ENCODE measurements at regions not wholly inside any gene's neighbourhood (a gene's known extent, or its start where the extent isn't known, plus 50 kb on each side); places are given as distances from the start of the nearest gene placed in this dataset.
"Not testable (repeated sequence)": the region's sequence is repeated elsewhere in the genome, so short reads cannot be mapped to it uniquely, and the experiment has no call there.

GRCh38 chr15:38635170-38635569, 70.6 kb upstream of the RASGRP1 start:
- Mint-ChIP-seq H3K4me3 (no peak overlapping the region), H3K27ac (no peak overlapping the region), H3K4me1 (peaks cover 19% of the 10 kb centered on the region), H3K36me3 (ENCODE audit: low read depth) (no peaks in the 10 kb centered on the region), H3K27me3 (no peaks in the 10 kb centered on the region), H3K9me3 (no peaks in the 10 kb centered on the region)
- ATAC-seq (replicated peaks): no peak

- Mint-ChIP-seq H3K4me1 (peaks cover 10% of the 10 kb centered on the region), H3K27ac (no peak overlapping the region), H3K27me3 (no peaks in the 10 kb centered on the region), H3K36me3 (ENCODE audit: low read depth) (no peaks in the 10 kb centered on the region), H3K4me3 (no peak overlapping the region), H3K9me3 (no peaks in the 10 kb centered on the region)
- ATAC-seq (replicated peaks): no peak
Observed at GRCh38 chr15:38636597-38636996, 72.0 kb upstream of the RASGRP1 start.

GRCh38 chr15:38638126-38638525, 73.5 kb upstream of the RASGRP1 start:
- no peak for ATAC-seq (replicated peaks)
- Mint-ChIP-seq H3K27me3 (no peaks in the 10 kb centered on the region), H3K36me3 (ENCODE audit: low read depth) (no peaks in the 10 kb centered on the region), H3K9me3 (no peaks in the 10 kb centered on the region), H3K27ac (no peak overlapping the region), H3K4me1 (peaks cover 4% of the 10 kb centered on the region), H3K4me3 (no peak overlapping the region)

- no peak overlapping the region for H3K27ac Mint-ChIP-seq
- H3K9me3 Mint-ChIP-seq: no peaks in the 10 kb centered on the region
- no peaks in the 10 kb centered on the region for H3K27me3 Mint-ChIP-seq
- no peaks in the 10 kb centered on the region for H3K36me3 Mint-ChIP-seq (ENCODE audit: low read depth)
- no peak for ATAC-seq (replicated peaks)
- no peak overlapping the region for H3K4me3 Mint-ChIP-seq
- H3K4me1 Mint-ChIP-seq: peaks cover 4% of the 10 kb centered on the region
Observed at GRCh38 chr15:38638811-38639210, 74.2 kb upstream of the RASGRP1 start.

GRCh38 chr15:38642689-38643270, 78.2 kb upstream of the RASGRP1 start:
- Mint-ChIP-seq H3K9me3 (no peaks in the 10 kb centered on the region), H3K4me1 (peaks cover 10% of the 10 kb centered on the region), H3K27me3 (no peaks in the 10 kb centered on the region), H3K4me3 (no peak overlapping the region), H3K27ac (no peak overlapping the region), H3K36me3 (ENCODE audit: low read depth) (no peaks in the 10 kb centered on the region)
- ATAC-seq (replicated peaks): no peak

GRCh38 chr15:38644353-38644752, 79.7 kb upstream of the RASGRP1 start:
- H3K36me3 Mint-ChIP-seq (ENCODE audit: low read depth); H3K27ac Mint-ChIP-seq; H3K9me3 Mint-ChIP-seq; H3K4me1 Mint-ChIP-seq; H3K4me3 Mint-ChIP-seq; ATAC-seq (replicated peaks); H3K27me3 Mint-ChIP-seq: not testable (repeated sequence)

- Mint-ChIP-seq H3K36me3 (ENCODE audit: low read depth) (no peaks in the 10 kb centered on the region), H3K4me1 (peaks cover 26% of the 10 kb centered on the region), H3K4me3 (peak overlapping the region; percentile 2), H3K27me3 (no peaks in the 10 kb centered on the region), H3K27ac (peak overlapping the region; percentile 48), H3K9me3 (peaks cover 5% of the 10 kb centered on the region)
- peak; percentile 26 for ATAC-seq (replicated peaks)
Observed at GRCh38 chr15:38646716-38647115, 82.1 kb upstream of the RASGRP1 start.

GRCh38 chr15:38647683-38648082, 83.1 kb upstream of the RASGRP1 start:
- H3K36me3 Mint-ChIP-seq (ENCODE audit: low read depth): no peaks in the 10 kb centered on the region
- H3K4me3 Mint-ChIP-seq: no peak overlapping the region
- no peaks in the 10 kb centered on the region for H3K27me3 Mint-ChIP-seq
- H3K9me3 Mint-ChIP-seq: peaks cover 5% of the 10 kb centered on the region
- ATAC-seq (replicated peaks): no peak
- H3K27ac Mint-ChIP-seq: no peak overlapping the region
- peaks cover 36% of the 10 kb centered on the region for H3K4me1 Mint-ChIP-seq

- ATAC-seq (replicated peaks): no peak
- Mint-ChIP-seq H3K9me3 (peaks cover 5% of the 10 kb centered on the region), H3K4me3 (no peak overlapping the region), H3K36me3 (ENCODE audit: low read depth) (no peaks in the 10 kb centered on the region), H3K27ac (no peak overlapping the region), H3K27me3 (no peaks in the 10 kb centered on the region), H3K4me1 (peaks cover 42% of the 10 kb centered on the region)
Observed at GRCh38 chr15:38648121-38648843, 83.7 kb upstream of the RASGRP1 start.

- no peak for ATAC-seq (replicated peaks)
- Mint-ChIP-seq H3K27ac (peak overlapping the region; percentile 89), H3K27me3 (no peaks in the 10 kb centered on the region), H3K4me3 (peak overlapping the region; percentile 80), H3K4me1 (peaks cover 49% of the 10 kb centered on the region), H3K9me3 (peaks cover 5% of the 10 kb centered on the region), H3K36me3 (ENCODE audit: low read depth) (no peaks in the 10 kb centered on the region)
Observed at GRCh38 chr15:38650384-38650783, 85.8 kb upstream of the RASGRP1 start.

GRCh38 chr15:38650936-38651327, 86.3 kb upstream of the RASGRP1 start:
- Mint-ChIP-seq H3K9me3 (peaks cover 5% of the 10 kb centered on the region), H3K27me3 (no peaks in the 10 kb centered on the region), H3K4me1 (peaks cover 49% of the 10 kb centered on the region), H3K27ac (peak overlapping the region; percentile 89), H3K36me3 (ENCODE audit: low read depth) (no peaks in the 10 kb centered on the region), H3K4me3 (peak overlapping the region; percentile 80)
- ATAC-seq (replicated peaks): no peak

- Mint-ChIP-seq H3K4me3 (peak overlapping the region; percentile 80), H3K36me3 (ENCODE audit: low read depth) (no peaks in the 10 kb centered on the region), H3K27me3 (no peaks in the 10 kb centered on the region), H3K27ac (peak overlapping the region; percentile 89), H3K4me1 (peaks cover 48% of the 10 kb centered on the region), H3K9me3 (peaks cover 5% of the 10 kb centered on the region)
- ATAC-seq (replicated peaks): peak; percentile 65
Observed at GRCh38 chr15:38651328-38652038, 86.9 kb upstream of the RASGRP1 start.

- Mint-ChIP-seq H3K9me3 (peaks cover 5% of the 10 kb centered on the region), H3K27me3 (no peaks in the 10 kb centered on the region), H3K4me1 (peaks cover 43% of the 10 kb centered on the region), H3K27ac (peak overlapping the region; percentile 89), H3K4me3 (peak overlapping the region; percentile 80), H3K36me3 (ENCODE audit: low read depth) (no peaks in the 10 kb centered on the region)
- peak; percentile 21 for ATAC-seq (replicated peaks)
Observed at GRCh38 chr15:38652183-38652794, 87.7 kb upstream of the RASGRP1 start.

- H3K4me3 Mint-ChIP-seq: peak overlapping the region; percentile 80
- peak overlapping the region; percentile 89 for H3K27ac Mint-ChIP-seq
- H3K9me3 Mint-ChIP-seq: peaks cover 5% of the 10 kb centered on the region
- peaks cover 44% of the 10 kb centered on the region for H3K4me1 Mint-ChIP-seq
- H3K36me3 Mint-ChIP-seq (ENCODE audit: low read depth): no peaks in the 10 kb centered on the region
- peak; percentile 73 for ATAC-seq (replicated peaks)
- no peaks in the 10 kb centered on the region for H3K27me3 Mint-ChIP-seq
Observed at GRCh38 chr15:38652998-38653397, 88.4 kb upstream of the RASGRP1 start.
